GM19328 (cell line): ENCODE measurements at regions not wholly inside any gene's neighbourhood (a gene's known extent, or its start where the extent isn't known, plus 50 kb on each side); places are given as distances from the start of the nearest gene placed in this dataset.

Experiments
- ATAC-seq: cut with Tn5 transposase; IDR thresholded peaks from one replicate; pipeline ENCODE4 v1.9.1; 2021; ENCODE audit warnings: mild to moderate bottlenecking, moderate library complexity; ENCODE audit not compliant: unreplicated experiment

DNA sequence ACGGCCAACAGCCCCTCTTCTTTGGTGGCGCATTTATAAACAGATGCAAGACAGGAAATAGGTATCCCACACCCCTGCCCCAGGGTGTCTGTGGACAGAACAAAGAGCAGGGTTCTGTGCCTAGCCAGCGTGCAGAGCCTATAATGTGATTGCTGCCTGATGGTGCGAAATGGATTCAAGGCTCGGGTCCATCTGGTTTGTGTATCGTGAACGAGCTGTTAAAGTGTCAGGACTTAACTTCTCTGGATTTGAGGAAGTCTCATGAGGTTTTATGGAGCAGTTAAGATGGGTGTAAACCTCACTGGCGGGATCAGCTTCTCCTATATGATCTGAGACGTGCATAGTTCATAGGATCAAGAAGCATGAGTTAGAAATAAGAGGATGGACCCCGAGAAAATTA lies 388.7 kb upstream of the TBX3 start:
- ATAC-seq: no peak

GRCh38 chr12:115070313-115070712 lies 386.3 kb upstream of the TBX3 start:
- ATAC-seq: no peak

- no peak for ATAC-seq
Measured at GRCh38 chr12:115064296-115064695, 380.3 kb upstream of the TBX3 start.

DNA sequence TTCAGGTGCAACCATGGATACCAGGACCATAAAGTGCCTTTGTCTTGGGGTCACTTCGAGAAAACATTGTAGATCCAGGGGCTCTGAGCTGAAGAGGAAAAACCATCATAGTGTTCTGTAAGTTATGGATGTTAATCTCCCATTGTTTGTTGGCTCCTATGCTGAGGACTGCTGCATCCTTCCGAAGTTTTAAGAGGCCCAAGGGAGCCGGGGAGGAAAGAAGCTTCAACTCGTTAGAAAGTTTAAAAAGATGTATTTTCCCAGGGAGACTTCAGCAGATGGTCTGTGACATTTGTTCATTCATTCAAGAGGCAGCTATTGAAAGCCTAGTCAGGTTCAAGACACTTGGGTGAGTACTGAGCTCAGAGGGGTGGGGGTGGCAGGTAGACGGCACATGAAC lies 378.8 kb upstream of the TBX3 start:
- ATAC-seq: no peak

DNA sequence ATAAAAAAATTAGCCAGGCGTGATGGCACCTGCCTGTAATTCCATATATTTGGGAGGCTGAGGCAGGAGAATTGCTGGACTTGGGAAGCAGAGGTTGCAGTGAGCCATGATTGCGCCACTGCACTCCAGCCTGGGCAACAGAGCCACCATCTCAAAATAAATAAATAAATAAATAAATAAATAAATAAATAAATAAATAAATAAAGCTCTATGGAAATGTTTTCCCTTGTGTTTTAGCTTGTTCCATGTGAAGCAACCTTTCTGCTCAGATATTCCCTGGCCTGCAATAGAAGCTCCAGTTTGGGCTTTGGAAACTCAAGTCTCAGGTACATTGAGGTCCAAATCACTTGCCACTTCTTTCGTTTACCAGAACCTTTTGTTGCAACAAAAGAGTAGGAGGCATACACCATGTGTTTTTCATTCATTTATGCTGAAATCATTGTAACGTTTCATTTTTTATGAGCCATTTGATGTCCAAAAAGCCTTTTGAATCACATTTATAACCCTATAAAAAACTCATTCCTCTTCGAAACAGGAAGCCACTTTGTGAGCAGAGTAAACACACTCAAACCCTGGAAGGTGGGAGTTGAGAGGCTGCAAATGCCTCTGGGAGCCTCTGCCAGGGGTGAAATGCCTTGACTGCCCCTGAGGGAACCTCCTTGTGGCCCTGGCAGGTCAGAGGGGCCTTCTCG lies 376.6 kb upstream of the TBX3 start:
- no peak for ATAC-seq

DNA sequence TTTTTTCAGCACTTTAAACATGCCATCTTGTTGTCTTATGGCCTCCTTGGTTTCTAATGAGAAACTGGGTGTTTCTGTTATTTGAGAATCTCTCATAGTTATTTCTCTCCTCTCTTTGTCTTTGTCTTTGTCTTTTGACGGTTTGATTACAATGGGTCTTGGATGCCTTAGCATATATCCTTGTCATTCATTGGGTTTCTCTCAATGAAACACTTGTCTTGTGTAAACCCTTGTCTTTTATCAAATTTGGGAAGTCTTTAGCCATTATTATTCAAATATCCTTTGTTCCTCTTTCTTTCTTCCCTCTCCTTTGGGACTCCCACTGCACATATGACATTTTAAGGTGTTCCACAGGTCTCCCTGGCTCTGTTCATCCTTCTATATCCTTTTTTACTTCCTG lies 373.5 kb upstream of the TBX3 start:
- ATAC-seq: no peak

- no peak for ATAC-seq
Measured at GRCh38 chr12:115051378-115051777, 367.4 kb upstream of the TBX3 start.

- ATAC-seq: no peak
Measured at GRCh38 chr12:115049614-115050013, 365.6 kb upstream of the TBX3 start.

GRCh38 chr12:115046805-115047204 lies 362.8 kb upstream of the TBX3 start:
- no peak for ATAC-seq

DNA sequence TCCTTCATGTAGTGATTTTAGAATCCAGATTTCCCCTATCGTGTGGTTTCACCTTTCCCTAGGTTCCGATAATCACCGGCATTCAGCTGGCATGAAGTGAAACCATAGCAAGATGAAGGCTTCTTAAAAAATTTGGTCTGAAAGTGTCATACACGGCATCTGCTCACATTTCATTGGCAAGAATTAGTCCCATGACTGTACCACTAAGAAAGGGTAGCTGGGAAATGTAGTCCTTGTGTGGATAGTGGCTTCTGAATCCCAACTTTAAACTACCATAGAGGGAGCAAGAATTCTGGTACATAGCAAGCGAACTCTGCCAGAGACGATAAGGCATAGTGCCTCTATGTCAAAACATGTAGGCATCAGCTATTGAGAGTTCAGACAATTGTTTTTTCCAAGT lies 360.1 kb upstream of the TBX3 start:
- no peak for ATAC-seq

- ATAC-seq: no peak
Measured at GRCh38 chr12:115043079-115043478, 359.1 kb upstream of the TBX3 start.

DNA sequence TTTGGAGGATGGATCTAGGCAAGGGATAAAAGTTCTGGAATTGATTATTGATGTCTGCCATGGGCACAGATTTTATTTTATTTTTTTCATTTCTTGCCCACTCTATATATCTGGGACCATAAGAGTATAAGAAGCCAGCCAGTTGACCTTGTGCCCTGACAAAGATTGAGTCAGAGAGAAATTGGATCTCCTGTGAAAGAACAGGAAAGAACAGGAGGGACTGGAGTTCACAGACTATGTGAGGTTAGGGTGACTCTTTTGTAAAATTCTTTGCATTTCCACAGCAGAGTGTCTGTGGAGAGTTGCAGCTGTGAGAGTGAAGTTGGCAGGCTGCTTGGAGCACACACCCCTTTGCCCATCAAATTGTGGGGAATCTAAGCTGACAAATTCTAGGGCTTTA lies 358.4 kb upstream of the TBX3 start:
- no peak for ATAC-seq

- no peak for ATAC-seq
Measured at GRCh38 chr12:115037830-115038229, 353.9 kb upstream of the TBX3 start.

DNA sequence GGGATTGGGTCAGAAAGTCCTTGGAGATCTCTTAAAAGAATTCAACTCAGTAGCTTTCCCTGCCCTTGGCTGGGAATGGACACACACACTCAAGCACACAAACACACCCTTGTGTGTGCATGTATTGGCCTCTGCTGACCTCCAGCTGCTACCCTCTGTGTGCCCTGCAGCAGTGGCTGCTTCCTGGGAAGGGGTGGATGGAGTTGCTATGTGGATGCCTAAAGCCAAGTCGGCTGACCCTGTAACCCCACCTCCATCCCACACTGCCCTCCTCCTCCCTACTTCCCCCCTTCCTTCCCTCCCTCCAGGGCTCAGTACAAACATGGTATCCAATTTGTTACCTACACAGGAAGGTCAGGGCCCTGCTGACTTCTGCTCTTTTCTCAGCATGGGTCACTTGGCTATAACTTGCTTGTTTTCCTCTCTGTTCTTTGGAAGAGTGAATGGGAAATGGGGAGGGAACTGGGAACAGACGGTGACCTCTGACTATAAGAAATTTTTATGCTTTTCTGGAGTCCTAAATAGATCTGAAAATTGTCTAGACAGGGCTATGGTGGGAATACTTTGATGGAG lies 351.6 kb upstream of the TBX3 start:
- no peak for ATAC-seq

DNA sequence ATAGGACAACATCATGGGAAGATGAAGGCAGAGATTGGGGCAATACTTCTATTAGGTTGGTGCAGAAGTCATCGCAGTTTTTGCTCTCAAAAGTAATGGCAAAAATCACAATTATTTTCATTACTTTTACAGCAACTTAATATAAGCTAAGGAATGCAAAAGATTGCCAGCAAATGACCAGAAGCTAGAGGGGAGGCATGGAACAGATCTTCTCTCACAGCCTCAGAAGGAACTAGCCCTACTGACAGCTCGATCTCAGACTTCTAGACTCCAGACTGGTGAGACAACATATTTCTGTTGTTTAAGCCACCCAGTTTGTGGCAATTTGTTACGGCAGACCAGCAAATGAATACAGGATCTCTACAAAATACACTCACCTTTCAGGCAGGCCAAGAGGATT lies 348.5 kb upstream of the TBX3 start:
- no peak for ATAC-seq

GRCh38 chr12:115030017-115030416 lies 346.0 kb upstream of the TBX3 start:
- ATAC-seq: no peak

DNA sequence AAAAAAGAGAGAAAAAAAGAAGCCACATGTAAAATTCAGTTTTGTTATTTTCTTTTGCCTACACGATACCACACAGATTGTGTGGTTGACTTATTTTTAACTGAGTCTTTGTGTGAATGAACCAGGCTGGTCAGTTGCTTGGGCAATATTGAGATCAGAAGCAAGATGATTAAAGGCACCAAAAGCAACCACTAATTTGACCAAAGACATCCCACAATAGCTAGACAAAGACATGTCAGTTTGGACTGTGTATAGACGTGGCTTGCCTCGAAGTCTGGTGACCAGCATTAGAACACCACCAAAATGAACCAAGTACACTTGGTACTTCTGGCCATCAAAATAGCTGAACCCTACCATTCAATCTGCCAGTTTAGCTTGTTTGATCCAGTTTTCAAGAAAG lies 340.6 kb upstream of the TBX3 start:
- no peak for ATAC-seq

GRCh38 chr12:115023279-115024265 lies 339.6 kb upstream of the TBX3 start:
- ATAC-seq: no peak

DNA sequence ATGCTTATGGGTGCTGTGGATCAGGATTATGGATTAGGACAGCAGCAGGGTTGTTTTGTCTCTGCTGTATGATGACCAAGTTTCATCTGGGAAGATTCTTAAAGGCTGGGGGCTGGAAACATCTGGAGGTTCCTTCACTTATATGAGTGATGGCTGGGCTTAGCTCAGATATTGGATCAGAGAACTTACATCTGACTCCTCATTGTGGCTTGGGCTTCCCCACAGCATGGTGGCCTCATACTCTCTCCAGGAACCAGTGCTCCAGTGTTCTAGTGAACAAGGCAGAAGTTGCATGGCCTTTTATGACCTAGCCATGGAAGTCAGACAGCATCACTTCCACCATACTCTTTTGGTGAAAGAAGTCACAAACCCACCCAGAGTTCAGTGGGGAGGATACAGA lies 336.1 kb upstream of the TBX3 start:
- ATAC-seq: no peak

DNA sequence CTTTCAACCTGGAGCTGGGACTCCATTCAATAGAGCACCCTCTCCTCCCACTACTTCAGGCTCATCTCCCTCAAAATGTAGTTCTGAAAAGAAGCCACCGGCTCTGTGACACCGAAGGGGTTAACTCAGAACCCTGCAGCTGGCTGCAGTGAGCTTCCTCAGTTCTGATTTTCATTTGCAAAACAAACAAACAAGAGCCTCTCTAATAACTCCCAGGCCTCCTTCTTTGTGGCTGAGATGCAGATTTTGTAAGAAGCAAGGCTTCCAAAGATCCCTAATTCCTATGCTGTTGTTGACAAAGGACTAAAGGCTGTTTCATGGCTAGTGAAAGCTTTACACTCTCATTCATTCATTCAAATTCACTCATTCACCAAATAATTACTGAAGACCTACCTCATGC lies 333.4 kb upstream of the TBX3 start:
- ATAC-seq: no peak

- no peak for ATAC-seq
Measured at GRCh38 chr12:115013236-115013981, 329.4 kb upstream of the TBX3 start.
